NCI-H1417 (cell line): ENCODE measurements at regions not wholly inside any gene's neighbourhood (a gene's known extent, or its start where the extent isn't known, plus 50 kb on each side); places are given as distances from the start of the nearest gene placed in this dataset.
A peak's percentile ranks its signal among the peaks of the same experiment; 100 is the strongest.

Source experiments
- DNase-seq, 3 experiments: peaks; one replicate each; lab custom pipeline; 2025; lab: John Stamatoyannopoulos, UW

GRCh38 chr5:167122267-167122666 lies 1169.2 kb upstream of the WWC1 start:
- no peak for DNase-seq

GRCh38 chr5:167123126-167123525 lies 1168.3 kb upstream of the WWC1 start:
- no peak for DNase-seq

- no peak for DNase-seq
Measured at GRCh38 chr5:167128581-167128980, 1162.9 kb upstream of the WWC1 start.

GRCh38 chr5:167140548-167141291 lies 1150.7 kb upstream of the WWC1 start:
- DNase-seq = no peak

- no peak for DNase-seq
Measured at GRCh38 chr5:167143716-167144115, 1147.7 kb upstream of the WWC1 start.

- no peak for DNase-seq
Measured at GRCh38 chr5:167145841-167146240, 1145.6 kb upstream of the WWC1 start.

- DNase-seq = peak in 1 of 3 experiments; percentile 1
Measured at GRCh38 chr5:167147879-167148278, 1143.6 kb upstream of the WWC1 start.

- no peak for DNase-seq
Measured at GRCh38 chr5:167150661-167151060, 1140.8 kb upstream of the WWC1 start.

GRCh38 chr5:167152561-167152960 lies 1138.9 kb upstream of the WWC1 start:
- no peak for DNase-seq

GRCh38 chr5:167155387-167156005 lies 1135.9 kb upstream of the WWC1 start:
- no peak for DNase-seq

GRCh38 chr5:167156446-167156845 lies 1135.0 kb upstream of the WWC1 start:
- DNase-seq = no peak

- DNase-seq = no peak
Measured at GRCh38 chr5:167158588-167158987, 1132.9 kb upstream of the WWC1 start.

GRCh38 chr5:167160388-167160787 lies 1131.1 kb upstream of the WWC1 start:
- DNase-seq = no peak

GRCh38 chr5:167166696-167167095 lies 1124.7 kb upstream of the WWC1 start:
- DNase-seq = no peak

GRCh38 chr5:167167191-167167795 lies 1124.2 kb upstream of the WWC1 start:
- DNase-seq = no peak

GRCh38 chr5:167168971-167169370 lies 1122.5 kb upstream of the WWC1 start:
- no peak for DNase-seq

GRCh38 chr5:167171056-167171455 lies 1120.4 kb upstream of the WWC1 start:
- DNase-seq = no peak

GRCh38 chr5:167177736-167178135 lies 1113.7 kb upstream of the WWC1 start:
- no peak for DNase-seq

GRCh38 chr5:167180906-167181305 lies 1110.5 kb upstream of the WWC1 start:
- DNase-seq = no peak

GRCh38 chr5:167205881-167206280 lies 1085.6 kb upstream of the WWC1 start:
- no peak for DNase-seq

- DNase-seq = no peak
Measured at GRCh38 chr5:167207081-167207480, 1084.4 kb upstream of the WWC1 start.

- DNase-seq = no peak
Measured at GRCh38 chr5:167208911-167209310, 1082.5 kb upstream of the WWC1 start.

- DNase-seq = no peak
Measured at GRCh38 chr5:167217097-167217743, 1074.2 kb upstream of the WWC1 start.
